ENCODE measurements at regions not wholly inside any gene's neighbourhood (a gene's known extent, or its start where the extent isn't known, plus 50 kb on each side); places are given as distances from the start of the nearest gene placed in this dataset.

- POLR2A ChIA-PET: no interaction called here
- H3K27ac Mint-ChIP-seq (ENCODE audit: low read depth, unreplicated experiment): no peak overlapping the region
- CTCF ChIA-PET: no interaction called here
- no peaks in the 10 kb centered on the region for H3K27me3 Mint-ChIP-seq (ENCODE audit: insufficient read depth, unreplicated experiment)
- no TSS peak for BruUV-seq (replicated peaks)
- TF ChIP-seq, protein P1, sequence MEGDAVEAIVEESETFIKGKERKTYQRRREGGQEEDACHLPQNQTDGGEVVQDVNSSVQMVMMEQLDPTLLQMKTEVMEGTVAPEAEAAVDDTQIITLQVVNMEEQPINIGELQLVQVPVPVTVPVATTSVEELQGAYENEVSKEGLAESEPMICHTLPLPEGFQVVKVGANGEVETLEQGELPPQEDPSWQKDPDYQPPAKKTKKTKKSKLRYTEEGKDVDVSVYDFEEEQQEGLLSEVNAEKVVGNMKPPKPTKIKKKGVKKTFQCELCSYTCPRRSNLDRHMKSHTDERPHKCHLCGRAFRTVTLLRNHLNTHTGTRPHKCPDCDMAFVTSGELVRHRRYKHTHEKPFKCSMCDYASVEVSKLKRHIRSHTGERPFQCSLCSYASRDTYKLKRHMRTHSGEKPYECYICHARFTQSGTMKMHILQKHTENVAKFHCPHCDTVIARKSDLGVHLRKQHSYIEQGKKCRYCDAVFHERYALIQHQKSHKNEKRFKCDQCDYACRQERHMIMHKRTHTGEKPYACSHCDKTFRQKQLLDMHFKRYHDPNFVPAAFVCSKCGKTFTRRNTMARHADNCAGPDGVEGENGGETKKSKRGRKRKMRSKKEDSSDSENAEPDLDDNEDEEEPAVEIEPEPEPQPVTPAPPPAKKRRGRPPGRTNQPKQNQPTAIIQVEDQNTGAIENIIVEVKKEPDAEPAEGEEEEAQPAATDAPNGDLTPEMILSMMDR (IDR thresholded peaks at IDR 0.05; ENCODE audit: unreplicated experiment): no peak
- H3K9me3 Mint-ChIP-seq (ENCODE audit: unreplicated experiment): no peaks in the 10 kb centered on the region
- H3K4me1 Mint-ChIP-seq (ENCODE audit: insufficient read depth, unreplicated experiment): peaks cover 6% of the 10 kb centered on the region
- no peak overlapping the region for H3K4me3 Mint-ChIP-seq (ENCODE audit: unreplicated experiment)
- intact Hi-C loops (cut with micrococcal nuclease): no loop called here
- no peaks in the 10 kb centered on the region for H3K36me3 Mint-ChIP-seq (ENCODE audit: insufficient read depth, unreplicated experiment)
- DNase-seq (ENCODE audit: unreplicated experiment): no peak
These were observed 147.5 kb downstream of the IRX5 start for GRCh38 chr16:55078153-55078552.

DNA sequence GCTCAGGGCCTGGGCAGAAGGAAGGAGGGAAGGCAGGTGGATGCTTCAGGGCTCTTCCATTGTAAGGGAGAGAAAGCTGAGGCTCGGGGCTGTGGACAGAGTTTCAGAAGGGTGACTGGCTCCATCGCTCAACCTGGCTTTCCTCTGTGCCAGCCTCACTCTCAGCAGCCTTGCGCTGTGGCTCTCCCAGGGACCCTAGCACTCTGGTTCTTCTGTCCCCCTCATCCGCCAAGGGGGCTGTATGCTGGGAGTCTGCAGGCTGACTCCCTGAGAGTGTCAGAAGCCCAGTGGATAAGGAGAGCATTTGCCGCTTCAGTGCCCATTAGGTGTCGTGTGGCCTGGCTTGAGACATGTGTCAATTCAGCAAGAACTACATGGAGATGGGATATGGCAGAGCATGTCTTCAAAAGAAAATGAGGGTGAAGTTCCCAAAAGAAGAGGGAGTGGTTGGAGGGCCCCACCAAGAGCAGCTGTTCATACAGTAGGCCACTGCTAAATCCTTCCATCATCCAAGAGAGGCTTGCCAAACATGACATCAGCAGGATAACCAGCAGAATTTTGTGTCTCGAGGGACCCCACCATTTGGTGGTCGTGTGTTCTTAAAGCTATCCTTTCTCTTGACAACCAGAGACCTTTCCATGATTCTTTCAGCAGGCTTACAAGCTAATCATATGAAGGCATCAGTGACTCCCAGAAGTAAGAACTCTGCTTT, 148.2 kb downstream of the IRX5 start:
- POLR2A ChIA-PET: no interaction called here
- H3K4me1 Mint-ChIP-seq (ENCODE audit: insufficient read depth, unreplicated experiment): peaks cover 6% of the 10 kb centered on the region
- CTCF ChIA-PET: no interaction called here
- H3K27ac Mint-ChIP-seq (ENCODE audit: low read depth, unreplicated experiment): no peak overlapping the region
- no peaks in the 10 kb centered on the region for H3K27me3 Mint-ChIP-seq (ENCODE audit: insufficient read depth, unreplicated experiment)
- no peaks in the 10 kb centered on the region for H3K36me3 Mint-ChIP-seq (ENCODE audit: insufficient read depth, unreplicated experiment)
- TF ChIP-seq, protein P1 (IDR thresholded peaks at IDR 0.05; ENCODE audit: unreplicated experiment): no peak
- intact Hi-C loops (cut with micrococcal nuclease): no loop called here
- BruUV-seq (replicated peaks): no TSS peak
- H3K4me3 Mint-ChIP-seq (ENCODE audit: unreplicated experiment): no peak overlapping the region
- no peak for DNase-seq (ENCODE audit: unreplicated experiment)
- H3K9me3 Mint-ChIP-seq (ENCODE audit: unreplicated experiment): no peaks in the 10 kb centered on the region

- no peaks in the 10 kb centered on the region for H3K36me3 Mint-ChIP-seq (ENCODE audit: insufficient read depth, unreplicated experiment)
- H3K27me3 Mint-ChIP-seq (ENCODE audit: insufficient read depth, unreplicated experiment): no peaks in the 10 kb centered on the region
- H3K9me3 Mint-ChIP-seq (ENCODE audit: unreplicated experiment): no peaks in the 10 kb centered on the region
- no peak overlapping the region for H3K27ac Mint-ChIP-seq (ENCODE audit: low read depth, unreplicated experiment)
- ChIA-PET CTCF (no interaction called here), POLR2A (no interaction called here)
- TF ChIP-seq, protein P1 (IDR thresholded peaks at IDR 0.05; ENCODE audit: unreplicated experiment): no peak
- intact Hi-C loops (cut with micrococcal nuclease): no loop called here
- BruUV-seq (replicated peaks): no TSS peak
- DNase-seq (ENCODE audit: unreplicated experiment): no peak
- H3K4me3 Mint-ChIP-seq (ENCODE audit: unreplicated experiment): no peak overlapping the region
- H3K4me1 Mint-ChIP-seq (ENCODE audit: insufficient read depth, unreplicated experiment): no peaks in the 10 kb centered on the region
These were observed 151.2 kb downstream of the IRX5 start for GRCh38 chr16:55081622-55082590.

DNA sequence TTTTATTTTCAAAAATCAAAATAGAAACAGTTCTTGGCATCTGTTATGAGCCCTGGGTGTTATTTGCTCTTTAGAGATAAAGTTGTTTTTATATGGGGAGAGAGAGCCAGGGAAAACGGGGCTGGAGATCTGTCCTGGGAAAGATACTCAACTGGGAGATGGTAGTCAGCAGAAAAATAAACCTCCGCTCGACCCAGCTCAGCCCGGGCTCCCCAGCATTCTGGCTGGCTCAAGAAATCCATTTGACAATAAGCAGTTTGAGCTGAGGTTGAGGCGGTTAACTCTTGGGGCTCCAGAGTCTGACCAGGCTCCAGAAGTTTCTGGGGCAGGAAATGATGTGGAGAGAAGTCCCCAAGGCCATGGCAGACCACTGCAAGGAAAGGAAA, 151.9 kb downstream of the IRX5 start:
- CTCF ChIA-PET: no interaction called here
- no peaks in the 10 kb centered on the region for H3K36me3 Mint-ChIP-seq (ENCODE audit: insufficient read depth, unreplicated experiment)
- intact Hi-C loops (cut with micrococcal nuclease): no loop called here
- H3K9me3 Mint-ChIP-seq (ENCODE audit: unreplicated experiment): no peaks in the 10 kb centered on the region
- H3K4me1 Mint-ChIP-seq (ENCODE audit: insufficient read depth, unreplicated experiment): no peaks in the 10 kb centered on the region
- H3K27me3 Mint-ChIP-seq (ENCODE audit: insufficient read depth, unreplicated experiment): no peaks in the 10 kb centered on the region
- DNase-seq (ENCODE audit: unreplicated experiment): no peak
- TF ChIP-seq, protein P1 (IDR thresholded peaks at IDR 0.05; ENCODE audit: unreplicated experiment): no peak
- no peak overlapping the region for H3K4me3 Mint-ChIP-seq (ENCODE audit: unreplicated experiment)
- no TSS peak for BruUV-seq (replicated peaks)
- no peak overlapping the region for H3K27ac Mint-ChIP-seq (ENCODE audit: low read depth, unreplicated experiment)
- POLR2A ChIA-PET: no interaction called here
